Mesenchymal stem cell (in vitro differentiated cells and primary cell): ENCODE measurements at regions not wholly inside any gene's neighbourhood (a gene's known extent, or its start where the extent isn't known, plus 50 kb on each side); places are given as distances from the start of the nearest gene placed in this dataset.
A peak's percentile ranks its signal among the peaks of the same experiment; 100 is the strongest.

ENCODE experiments used
- DNase-seq: peaks from one replicate; pipeline ENCODE4 v3.0.0-alpha.2; 2013
- H2AFZ ChIP-seq: one replicate; pipeline ENCODE4 v1.6.1; 2013; ENCODE audit warnings: low read depth, mild to moderate bottlenecking, control low read depth, inconsistent platforms, low read length, moderate library complexity
- H2AK5ac ChIP-seq: 2 replicates; pipeline ENCODE4 v1.6.1; 2013; ENCODE audit warnings: low read length, moderate library complexity, mild to moderate bottlenecking, inconsistent platforms; ENCODE audit not compliant: severe bottlenecking
- H2BK120ac ChIP-seq: one replicate; pipeline ENCODE4 v1.6.1; 2013; ENCODE audit warnings: low read depth, mild to moderate bottlenecking, inconsistent platforms, low read length, moderate library complexity
- H2BK12ac ChIP-seq, 2 experiments: one replicate each; pipeline ENCODE4 v1.6.1; 2013; ENCODE audit warnings: inconsistent platforms in 2 of 2, low read length in 2 of 2, mild to moderate bottlenecking in 2 of 2, moderate library complexity in 2 of 2, control low read depth in 1 of 2
- H2BK15ac ChIP-seq: one replicate; pipeline ENCODE4 v1.6.1; 2013; ENCODE audit warnings: mild to moderate bottlenecking, low read depth, inconsistent platforms; ENCODE audit not compliant: poor library complexity, severe bottlenecking
- H2BK5ac ChIP-seq: 2 replicates; pipeline ENCODE4 v1.6.1; 2013; ENCODE audit warnings: low read depth, mild to moderate bottlenecking, low read length, control low read depth, inconsistent platforms; ENCODE audit not compliant: poor library complexity, severe bottlenecking
- H3K14ac ChIP-seq, 2 experiments: one replicate each; pipeline ENCODE4 v1.6.1; 2013; ENCODE audit warnings: inconsistent platforms in 2 of 2, low read length in 2 of 2, control low read depth in 1 of 2, mild to moderate bottlenecking in 1 of 2, moderate library complexity in 1 of 2
- H3K18ac ChIP-seq, 2 experiments: one replicate each; pipeline ENCODE4 v1.6.1; 2013; ENCODE audit warnings: inconsistent platforms in 2 of 2, low read length in 2 of 2, control low read depth in 1 of 2, low read depth in 1 of 2, mild to moderate bottlenecking in 1 of 2
- H3K23ac ChIP-seq, 2 experiments: one replicate each; pipeline ENCODE4 v1.6.1; 2013; ENCODE audit warnings: inconsistent platforms in 2 of 2, low read length in 2 of 2, mild to moderate bottlenecking in 2 of 2, moderate library complexity in 2 of 2, control low read depth in 1 of 2
- H3K27ac ChIP-seq: 2 replicates; pipeline ENCODE4 v1.5.1; 2013; ENCODE audit warnings: mild to moderate bottlenecking, moderate library complexity, low read length, control low read depth, inconsistent platforms; ENCODE audit not compliant: poor library complexity, severe bottlenecking
- H3K27me3 ChIP-seq, 2 experiments: 2 replicates each; pipeline versions ENCODE4 v1.6.1 to v1.7.0; 2013; ENCODE audit warnings: low read length in 2 of 2, mild to moderate bottlenecking in 2 of 2, moderate library complexity in 2 of 2, control low read depth in 1 of 2, inconsistent platforms in 1 of 2; ENCODE audit not compliant: control insufficient read depth in 1 of 2, insufficient read depth in 1 of 2
- H3K36me3 ChIP-seq, 2 experiments: 2 replicates each; pipeline versions ENCODE4 v1.6.1 to v1.7.0; 2013; ENCODE audit warnings: low read length in 2 of 2, control low read depth in 1 of 2, inconsistent platforms in 1 of 2, low read depth in 1 of 2, mild to moderate bottlenecking in 1 of 2; ENCODE audit not compliant: insufficient read depth in 2 of 2, control insufficient read depth in 1 of 2
- H3K4ac ChIP-seq, 2 experiments: one replicate each; pipeline ENCODE4 v1.6.1; 2013; ENCODE audit warnings: inconsistent platforms in 2 of 2, low read length in 2 of 2, mild to moderate bottlenecking in 2 of 2, moderate library complexity in 2 of 2, control low read depth in 1 of 2, low read depth in 1 of 2
- H3K4me1 ChIP-seq: 2 replicates; pipeline ENCODE4 v1.6.1; 2013; ENCODE audit warnings: low read depth, low read length, control low read depth; ENCODE audit not compliant: control insufficient read depth, insufficient read depth
- H3K4me2 ChIP-seq: 2 replicates; pipeline ENCODE4 v1.6.1; 2013; ENCODE audit warnings: low read length, mild to moderate bottlenecking, inconsistent platforms; ENCODE audit not compliant: poor library complexity, severe bottlenecking
- H3K4me3 ChIP-seq, 2 experiments: 2 replicates each; pipeline versions ENCODE4 v1.5.1 to v1.7.0; 2013; ENCODE audit warnings: low read length in 2 of 2, mild to moderate bottlenecking in 2 of 2, control low read depth in 1 of 2, low read depth in 1 of 2; ENCODE audit not compliant: insufficient read depth in 1 of 2
- H3K79me1 ChIP-seq: replicated peaks from 2 replicates; pipeline ENCODE4 v1.6.1; 2013; ENCODE audit warnings: mild to moderate bottlenecking, control low read depth, low read length, inconsistent platforms; ENCODE audit not compliant: poor library complexity, severe bottlenecking
- H3K9ac ChIP-seq: 2 replicates; pipeline ENCODE4 v1.7.0; 2013; ENCODE audit warnings: mild to moderate bottlenecking, low read length, moderate library complexity
- H3K9me3 ChIP-seq: 2 replicates; pipeline ENCODE4 v1.7.0; 2013; ENCODE audit warnings: mild to moderate bottlenecking, low read length; ENCODE audit not compliant: control insufficient read depth
- H4K8ac ChIP-seq: one replicate; pipeline ENCODE4 v1.6.1; 2013; ENCODE audit warnings: inconsistent platforms, mild to moderate bottlenecking, low read length, moderate library complexity
- H4K91ac ChIP-seq: one replicate; pipeline ENCODE4 v1.6.1; 2013; ENCODE audit warnings: mild to moderate bottlenecking, low read length, inconsistent platforms
- WGBS: methylation state at CpG from one replicate; pipeline ENCODE4 v1.1.7; 2013; ENCODE audit warnings: mixed read lengths; 5-methylcytosine and 5-hydroxymethylcytosine counted together

DNA sequence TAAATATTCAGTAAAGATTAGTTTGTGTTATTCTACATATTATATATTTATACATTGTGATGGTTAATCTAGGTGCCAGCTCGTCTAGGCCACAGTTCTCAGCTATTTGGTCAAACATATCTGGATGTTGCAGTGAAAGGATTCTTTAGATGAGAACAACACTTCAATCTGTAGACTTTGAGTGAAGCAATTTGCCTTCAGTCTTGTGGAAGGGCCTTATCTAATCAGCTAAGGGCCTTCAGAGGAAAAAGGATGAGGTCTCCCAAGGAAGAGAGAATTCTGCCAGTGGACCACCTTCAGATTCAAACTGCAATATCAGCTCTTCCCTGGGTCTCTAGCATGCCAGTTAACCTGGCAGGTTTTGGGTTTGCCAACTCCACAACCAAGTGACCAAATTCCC, 112.0 kb downstream of the SH3TC2 start:
- Histone ChIP-seq H3K79me1 (no peaks in the 10 kb centered on the region), H3K4me1 (no peaks in the 10 kb centered on the region), H3K36me3 (no peaks in the 10 kb centered on the region), H2BK5ac (no peak overlapping the region), H3K27ac (no peak overlapping the region), H3K9ac (no peak overlapping the region), H3K9me3 (no peaks in the 10 kb centered on the region), H2BK120ac (no peak overlapping the region), H2BK12ac (no peak overlapping the region), H3K4me2 (no peak overlapping the region), H3K4me3 (no peak overlapping the region), H3K18ac (no peak overlapping the region), H3K4ac (no peak overlapping the region), H3K23ac (no peak overlapping the region), H2BK15ac (no peak overlapping the region), H4K8ac (no peak overlapping the region), H4K91ac (no peak overlapping the region), H3K27me3 (peaks cover 0 to 5% of the 10 kb centered on the region in 2 experiments), H2AK5ac (no peak overlapping the region), H2AFZ (no peak overlapping the region), H3K14ac (no peak overlapping the region)
- WGBS, result 64% methylated on average over 1 of the region's 1 CpG
- no peak for DNase-seq

- Histone ChIP-seq H4K91ac (no peak overlapping the region), H2BK120ac (no peak overlapping the region), H2BK15ac (no peak overlapping the region), H3K14ac (peak overlapping the region in 1 of 2 experiments; percentile 55), H3K4me2 (no peak overlapping the region), H2AFZ (peak overlapping the region; percentile 11), H2BK5ac (no peak overlapping the region), H3K36me3 (no peaks in the 10 kb centered on the region), H3K27ac (no peak overlapping the region), H4K8ac (no peak overlapping the region), H3K4ac (no peak overlapping the region), H3K27me3 (peaks cover 0 to 5% of the 10 kb centered on the region in 2 experiments), H3K9ac (no peak overlapping the region), H3K4me1 (no peaks in the 10 kb centered on the region), H3K9me3 (no peaks in the 10 kb centered on the region), H2BK12ac (no peak overlapping the region), H3K79me1 (no peaks in the 10 kb centered on the region), H3K23ac (no peak overlapping the region), H3K18ac (no peak overlapping the region), H2AK5ac (no peak overlapping the region), H3K4me3 (no peak overlapping the region)
- DNase-seq, result no peak
- WGBS, result 94% methylated on average over 3 of the region's 3 CpGs
Measured at GRCh38 chr5:148951612-148952011, 111.2 kb downstream of the SH3TC2 start.

DNA sequence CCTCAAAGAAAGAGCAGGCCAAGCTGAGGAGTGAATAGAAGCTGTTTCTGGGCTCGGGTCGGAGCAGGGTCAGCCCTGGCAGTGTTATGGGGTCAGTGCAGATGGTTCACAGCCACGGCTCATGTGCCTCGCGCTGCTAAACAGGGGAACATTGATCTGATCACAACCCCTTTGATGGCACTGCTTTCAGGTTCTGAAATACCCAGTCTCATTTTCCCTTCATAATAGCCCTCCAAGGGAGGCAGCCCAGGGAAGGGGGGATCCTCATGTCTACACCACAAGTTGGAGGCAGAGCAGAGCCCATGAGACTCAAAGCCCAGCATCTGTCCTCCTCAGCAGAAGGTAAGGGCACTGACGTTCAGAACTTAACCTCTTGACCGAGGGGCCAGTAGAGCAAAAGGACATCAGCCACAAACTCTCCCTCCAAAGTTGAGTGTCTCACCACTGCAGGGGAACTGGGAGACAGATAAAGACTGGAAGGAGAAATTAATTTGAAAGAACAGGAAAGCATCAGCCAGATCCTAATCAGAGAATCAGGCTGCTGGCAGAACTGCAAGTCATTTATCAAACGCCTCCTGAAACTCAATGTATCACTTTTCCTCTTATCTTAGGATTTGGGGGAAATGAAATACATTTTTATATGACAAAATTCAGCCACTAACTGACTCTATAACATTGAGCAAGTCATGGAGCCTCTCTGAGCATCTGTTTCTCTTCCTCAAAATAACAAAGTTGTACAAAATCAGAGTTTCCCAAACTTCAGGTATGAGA, 110.6 kb downstream of the SH3TC2 start:
- no peak overlapping the region for H2AFZ ChIP-seq
- no peak overlapping the region for H3K27ac ChIP-seq
- H4K91ac ChIP-seq, result no peak overlapping the region

GRCh38 chr5:148953711-148954110, 109.2 kb downstream of the SH3TC2 start:
- no peak overlapping the region for H2BK15ac ChIP-seq
- no peak overlapping the region for H4K91ac ChIP-seq
- no peak for DNase-seq
- no peak overlapping the region for H2BK5ac ChIP-seq
- no peaks in the 10 kb centered on the region for H3K4me1 ChIP-seq
- no peak overlapping the region for H2AFZ ChIP-seq
- no peak overlapping the region for H3K18ac ChIP-seq
- peaks cover 0 to 5% of the 10 kb centered on the region in 2 experiments for H3K27me3 ChIP-seq
- WGBS, result 98% methylated on average over 1 of the region's 1 CpG
- H3K4me3 ChIP-seq, result no peak overlapping the region
- H2BK120ac ChIP-seq, result no peak overlapping the region
- no peaks in the 10 kb centered on the region for H3K9me3 ChIP-seq
- no peak overlapping the region for H2AK5ac ChIP-seq
- no peaks in the 10 kb centered on the region for H3K36me3 ChIP-seq
- H4K8ac ChIP-seq, result no peak overlapping the region
- H3K4me2 ChIP-seq, result no peak overlapping the region
- H3K14ac ChIP-seq, result no peak overlapping the region
- no peak overlapping the region for H3K9ac ChIP-seq
- no peak overlapping the region for H3K27ac ChIP-seq
- no peak overlapping the region for H2BK12ac ChIP-seq
- no peak overlapping the region for H3K4ac ChIP-seq
- H3K79me1 ChIP-seq, result no peaks in the 10 kb centered on the region
- H3K23ac ChIP-seq, result no peak overlapping the region

More for the DNA sequence above, 110.6 kb downstream of the SH3TC2 start:
- no peak overlapping the region for H2BK5ac ChIP-seq
- H3K4me1 ChIP-seq, result no peaks in the 10 kb centered on the region
- no peak overlapping the region for H3K14ac ChIP-seq
- H3K4me3 ChIP-seq, result no peak overlapping the region
- WGBS, result 73% methylated on average over 7 of the region's 8 CpGs
- H3K4me2 ChIP-seq, result no peak overlapping the region
- no peak overlapping the region for H3K23ac ChIP-seq
- no peak overlapping the region for H4K8ac ChIP-seq
- peak overlapping the region in 1 of 2 experiments; percentile 10 for H2BK12ac ChIP-seq
- H3K36me3 ChIP-seq, result no peaks in the 10 kb centered on the region
- H2BK120ac ChIP-seq, result no peak overlapping the region
- H3K9ac ChIP-seq, result no peak overlapping the region
- no peak overlapping the region for H2BK15ac ChIP-seq
- H3K9me3 ChIP-seq, result no peaks in the 10 kb centered on the region
- no peak overlapping the region for H2AK5ac ChIP-seq
- no peak for DNase-seq
- H3K18ac ChIP-seq, result peak overlapping the region in 1 of 2 experiments; percentile 54
- H3K4ac ChIP-seq, result no peak overlapping the region
- peaks cover 0 to 5% of the 10 kb centered on the region in 2 experiments for H3K27me3 ChIP-seq
- H3K79me1 ChIP-seq, result no peaks in the 10 kb centered on the region
